M059J (cell line): ENCODE measurements at regions not wholly inside any gene's neighbourhood (a gene's known extent, or its start where the extent isn't known, plus 50 kb on each side); places are given as distances from the start of the nearest gene placed in this dataset.

ENCODE experiments used
- DNase-seq: peaks from one replicate; pipeline ENCODE4 v3.0.0-alpha.2; 2012; ENCODE audit warnings: low read depth

GRCh38 chr6:8672882-8673281 is 237.5 kb upstream of the SLC35B3 start:
- no peak for DNase-seq

- DNase-seq, result no peak
Measured at GRCh38 chr6:8670792-8671191, 235.4 kb upstream of the SLC35B3 start.

- no peak for DNase-seq
Measured at GRCh38 chr6:8664700-8665099, 229.4 kb upstream of the SLC35B3 start.

- no peak for DNase-seq
Measured at GRCh38 chr6:8664070-8664469, 228.7 kb upstream of the SLC35B3 start.

- DNase-seq, result no peak
Measured at GRCh38 chr6:8659404-8660189, 224.3 kb upstream of the SLC35B3 start.

GRCh38 chr6:8658416-8658815 is 223.1 kb upstream of the SLC35B3 start:
- no peak for DNase-seq

GRCh38 chr6:8657522-8657921 is 222.2 kb upstream of the SLC35B3 start:
- no peak for DNase-seq

- DNase-seq, result no peak
Measured at GRCh38 chr6:8655670-8656454, 220.5 kb upstream of the SLC35B3 start.

GRCh38 chr6:8652710-8653109 is 217.4 kb upstream of the SLC35B3 start:
- no peak for DNase-seq

GRCh38 chr6:8651998-8652397 is 216.7 kb upstream of the SLC35B3 start:
- no peak for DNase-seq

- DNase-seq, result peak; percentile 8
Measured at GRCh38 chr6:8645212-8645611, 209.9 kb upstream of the SLC35B3 start.

- DNase-seq, result no peak
Measured at GRCh38 chr6:8644306-8644705, 209.0 kb upstream of the SLC35B3 start.

- no peak for DNase-seq
Measured at GRCh38 chr6:8642854-8643253, 207.5 kb upstream of the SLC35B3 start.

- DNase-seq, result no peak
Measured at GRCh38 chr6:8642131-8642530, 206.8 kb upstream of the SLC35B3 start.

- no peak for DNase-seq
Measured at GRCh38 chr6:8639928-8640649, 204.7 kb upstream of the SLC35B3 start.

GRCh38 chr6:8637896-8638597 is 202.7 kb upstream of the SLC35B3 start:
- no peak for DNase-seq

GRCh38 chr6:8633762-8634161 is 198.4 kb upstream of the SLC35B3 start:
- no peak for DNase-seq

- DNase-seq, result no peak
Measured at GRCh38 chr6:8628736-8629135, 193.4 kb upstream of the SLC35B3 start.

GRCh38 chr6:8628063-8628462 is 192.7 kb upstream of the SLC35B3 start:
- peak; percentile 9 for DNase-seq

GRCh38 chr6:8627085-8627861 is 191.9 kb upstream of the SLC35B3 start:
- DNase-seq, result peak; percentile 72

GRCh38 chr6:8624665-8625064 is 189.3 kb upstream of the SLC35B3 start:
- DNase-seq, result no peak
